Spleen (tissue), 11 donors: ENCODE measurements at regions not wholly inside any gene's neighbourhood (a gene's known extent, or its start where the extent isn't known, plus 50 kb on each side); places are given as distances from the start of the nearest gene placed in this dataset.
"Not testable (repeated sequence)": the region's sequence is repeated elsewhere in the genome, so short reads cannot be mapped to it uniquely, and the experiment has no call there.

ENCODE experiments used
- DNase-seq: peaks from one replicate; pipeline ENCODE4 v3.0.0-alpha.2; 2020
- H3K27ac ChIP-seq, 8 donors: fragments of 200-600 bp; sonication (generic) in 7 of 8; 1 replicate in 4 of 8; 2 replicates in 4 of 8; pipeline versions ENCODE4 v1.5.0 to v1.8.0; 2016 to 2021; ENCODE audit warnings: inconsistent platforms in 4 of 8, mild to moderate bottlenecking in 4 of 8, moderate library complexity in 1 of 8
- H3K27me3 ChIP-seq, 7 donors: fragments of 200-600 bp; sonication (generic) in 6 of 7; replicated peaks in 1 of 7; 1 replicate in 4 of 7; 2 replicates in 3 of 7; pipeline versions ENCODE4 v1.5.0 to v1.8.0; 2016 to 2021; ENCODE audit warnings: inconsistent platforms in 3 of 7, mild to moderate bottlenecking in 1 of 7
- H3K36me3 ChIP-seq, 6 donors: fragments of 200-600 bp; sonication (generic) in 5 of 6; 1 replicate in 4 of 6; 2 replicates in 2 of 6; pipeline versions ENCODE4 v1.5.0 to v1.8.0; 2016 to 2021; ENCODE audit warnings: inconsistent platforms in 2 of 6
- H3K4me1 ChIP-seq, 6 donors: fragments of 200-600 bp; sonication (generic) in 5 of 6; 1 replicate in 3 of 6; 2 replicates in 3 of 6; pipeline versions ENCODE4 v1.5.0 to v1.8.0; 2016 to 2021; ENCODE audit warnings: inconsistent platforms in 3 of 6
- H3K4me3 ChIP-seq, 8 donors: fragments of 200-600 bp; sonication (generic) in 7 of 8; 1 replicate in 4 of 8; 2 replicates in 4 of 8; pipeline versions ENCODE4 v1.5.0 to v1.8.0; 2016 to 2021; ENCODE audit warnings: inconsistent platforms in 4 of 8, mild to moderate bottlenecking in 4 of 8, moderate library complexity in 2 of 8
- H3K9me3 ChIP-seq, 8 donors: fragments of 200-600 bp; sonication (generic) in 7 of 8; 1 replicate in 4 of 8; 2 replicates in 4 of 8; pipeline versions ENCODE4 v1.5.0 to v1.8.0; 2016 to 2021; ENCODE audit warnings: inconsistent platforms in 4 of 8
- POLR2A ChIP-seq, 3 donors: fragments of 450-650 bp; IDR thresholded peaks; one replicate each; pipeline ENCODE4 v1.5.1; 2017; ENCODE audit warnings: antibody characterized with exemption in 3 of 3, mild to moderate bottlenecking in 1 of 3
- POLR2AphosphoS5 ChIP-seq, 3 donors: sonication (generic); formaldehyde crosslinking; IDR thresholded peaks; one replicate each; pipeline ENCODE4 v1.5.1; 2017; ENCODE audit warnings: antibody characterized with exemption in 3 of 3
- WGBS, 5 donors: extraction: QIAGEN DNeasy Blood & Tissue Kit in 3 of 5; methylation state at CpG; one replicate each; pipeline versions ENCODE4 v1.1.5 to v1.1.7; 2013 to 2018; 5-methylcytosine and 5-hydroxymethylcytosine counted together
- intact Hi-C: fragments of 100-400 bp; cut with DNase I; formaldehyde crosslinking; loops from one replicate; pipeline ENCODE4 v1.15.0; 2023; ENCODE audit warnings: low total_unique reads
- TF ChIP-seq, protein P1 (sequence below), 11 experiments: fragments of 200-600 bp in 7 of 11; fragments of 450-650 bp in 4 of 11; sonication (generic) in 4 of 11; IDR thresholded peaks in 8 of 11; conservative IDR thresholded peaks in 3 of 11; 1 replicate in 7 of 11; 2 replicates in 4 of 11; pipeline versions ENCODE4 v1.4.0 to v1.8.0; 2016 to 2021; ENCODE audit warnings: antibody characterized with exemption in 11 of 11, inconsistent platforms in 4 of 11, mild to moderate bottlenecking in 1 of 11
- donor health status: healthy with polysubstance abuse.
- donor health status: DM: no; HTN: no; CAD: no; lungs with moderate emphysema.
- donor health status: DM: no; HTN: no; CAD: no.
- donor health status: Bipolar disorder and iron deficiency.
- donor health status: healthy.
- donor health status: DM: no; HTN: no; CAD: no.
- donor health status: DM: yes; HTN: yes; CAD: no.

DNA sequence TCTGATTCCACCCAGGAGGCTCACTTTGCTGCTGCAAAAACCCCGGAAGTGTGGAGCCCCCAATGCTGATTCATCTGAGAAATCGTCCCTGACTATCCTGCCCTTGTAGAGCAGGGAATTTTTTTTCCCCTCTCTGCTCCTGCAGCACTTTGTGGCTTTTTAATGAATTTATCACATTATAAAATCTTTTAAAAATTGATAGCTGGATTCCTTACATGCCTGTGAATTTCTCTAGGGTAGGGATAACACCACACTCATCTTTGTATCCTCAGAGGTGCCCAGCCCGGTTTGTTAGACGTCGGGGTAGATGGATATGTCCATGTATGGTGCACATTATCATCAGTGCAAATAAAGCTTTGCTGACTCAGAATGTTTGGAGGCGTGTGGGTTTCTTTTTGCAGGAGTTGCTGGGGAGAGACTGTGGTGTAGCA is 185.7 kb downstream of the STK31 start:
- Histone ChIP-seq H3K36me3 (no peaks in the 10 kb centered on the region), H3K27me3 (peaks cover 0 to 24% (median 0%) of the 10 kb centered on the region in 7 donors), H3K4me3 (no peak overlapping the region), H3K4me1 (no peaks in the 10 kb centered on the region), H3K27ac (no peak overlapping the region), H3K9me3 (no peaks in the 10 kb centered on the region)
- 47 to 61% (median 58%) methylated on average over 6 of the region's 6 CpGs for WGBS, 5 donors
- DNase-seq: no peak
- intact Hi-C loops: no loop called here
- TF ChIP-seq, protein P1, sequence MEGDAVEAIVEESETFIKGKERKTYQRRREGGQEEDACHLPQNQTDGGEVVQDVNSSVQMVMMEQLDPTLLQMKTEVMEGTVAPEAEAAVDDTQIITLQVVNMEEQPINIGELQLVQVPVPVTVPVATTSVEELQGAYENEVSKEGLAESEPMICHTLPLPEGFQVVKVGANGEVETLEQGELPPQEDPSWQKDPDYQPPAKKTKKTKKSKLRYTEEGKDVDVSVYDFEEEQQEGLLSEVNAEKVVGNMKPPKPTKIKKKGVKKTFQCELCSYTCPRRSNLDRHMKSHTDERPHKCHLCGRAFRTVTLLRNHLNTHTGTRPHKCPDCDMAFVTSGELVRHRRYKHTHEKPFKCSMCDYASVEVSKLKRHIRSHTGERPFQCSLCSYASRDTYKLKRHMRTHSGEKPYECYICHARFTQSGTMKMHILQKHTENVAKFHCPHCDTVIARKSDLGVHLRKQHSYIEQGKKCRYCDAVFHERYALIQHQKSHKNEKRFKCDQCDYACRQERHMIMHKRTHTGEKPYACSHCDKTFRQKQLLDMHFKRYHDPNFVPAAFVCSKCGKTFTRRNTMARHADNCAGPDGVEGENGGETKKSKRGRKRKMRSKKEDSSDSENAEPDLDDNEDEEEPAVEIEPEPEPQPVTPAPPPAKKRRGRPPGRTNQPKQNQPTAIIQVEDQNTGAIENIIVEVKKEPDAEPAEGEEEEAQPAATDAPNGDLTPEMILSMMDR (IDR thresholded peaks at IDR 0.05 in 8 of 11, conservative IDR thresholded peaks at IDR 0.05 in 3 of 11): no peak
- TF ChIP-seq POLR2AphosphoS5 (IDR thresholded peaks at IDR 0.05): no peak
- no peak for TF ChIP-seq POLR2A (IDR thresholded peaks at IDR 0.05)

- peaks cover 0 to 19% (median 0%) of the 10 kb centered on the region in 7 donors for H3K27me3 ChIP-seq
- H3K4me3 ChIP-seq: no peak overlapping the region
- intact Hi-C loops: no loop called here
- DNase-seq: no peak
- TF ChIP-seq, protein P1 (IDR thresholded peaks at IDR 0.05 in 8 of 11, conservative IDR thresholded peaks at IDR 0.05 in 3 of 11): no peak
- TF ChIP-seq POLR2AphosphoS5 (IDR thresholded peaks at IDR 0.05) (no peak), POLR2A (IDR thresholded peaks at IDR 0.05) (no peak)
- H3K4me1 ChIP-seq: no peaks in the 10 kb centered on the region
- no peak overlapping the region for H3K27ac ChIP-seq
- no peaks in the 10 kb centered on the region for H3K36me3 ChIP-seq
- no peaks in the 10 kb centered on the region for H3K9me3 ChIP-seq
These were observed 188.6 kb downstream of the STK31 start for GRCh38 chr7:23898619-23899018.

DNA sequence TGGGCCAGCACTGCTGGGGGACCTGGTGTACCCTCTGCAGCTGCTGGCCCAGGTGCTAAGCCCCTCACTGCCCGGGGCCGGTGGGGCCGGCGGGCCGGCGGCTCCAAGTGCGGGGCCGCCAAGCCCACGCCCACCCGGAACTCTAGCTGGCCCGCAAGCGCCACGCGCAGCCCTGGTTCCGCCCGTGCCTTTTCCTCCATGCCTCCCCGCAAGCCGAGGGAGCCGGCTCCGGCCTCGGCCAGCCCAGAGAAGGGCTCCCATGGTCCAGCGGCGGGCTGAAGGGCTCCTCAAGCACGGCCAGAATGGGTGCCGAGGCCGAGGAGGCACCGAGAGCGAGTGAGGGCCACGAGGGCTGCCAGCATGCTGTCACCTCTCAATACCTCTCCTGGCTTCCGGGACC is 194.9 kb downstream of the STK31 start:
- DNase-seq, H3K4me3 ChIP-seq, H3K4me1 ChIP-seq, H3K27ac ChIP-seq, H3K9me3 ChIP-seq, intact Hi-C loops, H3K27me3 ChIP-seq, H3K36me3 ChIP-seq: not testable (repeated sequence)
- WGBS, 5 donors: 86 to 98% (median 95%) methylated on average over 23 to 30 of the region's 30 CpGs

- Histone ChIP-seq H3K9me3 (no peaks in the 10 kb centered on the region), H3K4me1 (no peaks in the 10 kb centered on the region), H3K27ac (no peak overlapping the region), H3K36me3 (no peaks in the 10 kb centered on the region), H3K4me3 (no peak overlapping the region), H3K27me3 (peaks cover 0 to 3% (median 0%) of the 10 kb centered on the region in 7 donors)
- no peak for TF ChIP-seq POLR2AphosphoS5 (IDR thresholded peaks at IDR 0.05)
- TF ChIP-seq, protein P1 (IDR thresholded peaks at IDR 0.05 in 8 of 11, conservative IDR thresholded peaks at IDR 0.05 in 3 of 11): no peak
- no peak for TF ChIP-seq POLR2A (IDR thresholded peaks at IDR 0.05)
- no peak for DNase-seq
- intact Hi-C loops: no loop called here
- 39 to 63% (median 57%) methylated on average over 2 of the region's 2 CpGs for WGBS, 5 donors
These were observed 197.0 kb downstream of the STK31 start for GRCh38 chr7:23907012-23907411.

- no peak overlapping the region for H3K4me3 ChIP-seq
- intact Hi-C loops: no loop called here
- H3K27ac ChIP-seq: no peak overlapping the region
- 46 to 61% (median 55%) methylated on average over 1 of the region's 1 CpG for WGBS, 5 donors
- no peaks in the 10 kb centered on the region for H3K36me3 ChIP-seq
- peaks cover 0 to 7% (median 0%) of the 10 kb centered on the region in 8 donors for H3K9me3 ChIP-seq
- H3K27me3 ChIP-seq: peaks cover 0 to 3% (median 0%) of the 10 kb centered on the region in 7 donors
- no peaks in the 10 kb centered on the region for H3K4me1 ChIP-seq
- TF ChIP-seq POLR2A (IDR thresholded peaks at IDR 0.05): no peak
- TF ChIP-seq POLR2AphosphoS5 (IDR thresholded peaks at IDR 0.05): no peak
- TF ChIP-seq, protein P1 (IDR thresholded peaks at IDR 0.05 in 8 of 11, conservative IDR thresholded peaks at IDR 0.05 in 3 of 11): no peak
- DNase-seq: no peak
These were observed 199.4 kb downstream of the STK31 start for GRCh38 chr7:23909426-23909825.
